ENCODE measurements at regions not wholly inside any gene's neighbourhood (a gene's known extent, or its start where the extent isn't known, plus 50 kb on each side); places are given as distances from the start of the nearest gene placed in this dataset.

DNA sequence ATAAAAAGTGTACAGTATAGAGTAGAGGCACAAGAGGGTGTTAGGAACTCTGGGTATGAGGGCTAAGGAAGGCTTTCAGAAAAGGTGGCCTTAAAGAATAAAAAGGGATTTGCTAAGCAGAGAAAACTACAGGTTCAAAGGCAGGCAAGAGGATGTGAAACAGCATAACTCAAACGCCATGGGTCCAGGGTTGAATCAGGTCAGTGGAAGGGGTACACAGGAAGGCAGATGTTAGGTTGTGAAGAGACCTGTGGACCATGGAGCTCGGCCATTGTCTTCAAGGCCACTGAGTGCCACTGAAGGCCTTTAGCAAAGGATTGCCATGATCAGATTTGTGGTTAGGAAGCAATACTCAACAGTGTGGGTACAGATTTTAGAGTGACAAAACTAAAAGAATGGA is 108.2 kb upstream of the FAM98A start:
- TF ChIP-seq, protein P1, sequence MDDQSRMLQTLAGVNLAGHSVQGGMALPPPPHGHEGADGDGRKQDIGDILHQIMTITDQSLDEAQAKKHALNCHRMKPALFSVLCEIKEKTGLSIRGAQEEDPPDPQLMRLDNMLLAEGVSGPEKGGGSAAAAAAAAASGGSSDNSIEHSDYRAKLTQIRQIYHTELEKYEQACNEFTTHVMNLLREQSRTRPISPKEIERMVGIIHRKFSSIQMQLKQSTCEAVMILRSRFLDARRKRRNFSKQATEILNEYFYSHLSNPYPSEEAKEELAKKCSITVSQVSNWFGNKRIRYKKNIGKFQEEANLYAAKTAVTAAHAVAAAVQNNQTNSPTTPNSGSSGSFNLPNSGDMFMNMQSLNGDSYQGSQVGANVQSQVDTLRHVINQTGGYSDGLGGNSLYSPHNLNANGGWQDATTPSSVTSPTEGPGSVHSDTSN (CRISPR knock-in tag; IDR thresholded peaks at IDR 0.05) = no peak
- TF ChIP-seq ZNF391 (tag by site-specific recombination; IDR thresholded peaks at IDR 0.05; ENCODE audit: borderline replicate concordance, low read depth) (no peak), REPIN1 (tag by site-specific recombination; IDR thresholded peaks at IDR 0.05; ENCODE audit: low read depth) (no peak), ZNF626 (tag by site-specific recombination; IDR thresholded peaks at IDR 0.05) (no peak), ZNF624 (tag by site-specific recombination; IDR thresholded peaks at IDR 0.05) (no peak)
- TF ChIP-seq, protein P2, sequence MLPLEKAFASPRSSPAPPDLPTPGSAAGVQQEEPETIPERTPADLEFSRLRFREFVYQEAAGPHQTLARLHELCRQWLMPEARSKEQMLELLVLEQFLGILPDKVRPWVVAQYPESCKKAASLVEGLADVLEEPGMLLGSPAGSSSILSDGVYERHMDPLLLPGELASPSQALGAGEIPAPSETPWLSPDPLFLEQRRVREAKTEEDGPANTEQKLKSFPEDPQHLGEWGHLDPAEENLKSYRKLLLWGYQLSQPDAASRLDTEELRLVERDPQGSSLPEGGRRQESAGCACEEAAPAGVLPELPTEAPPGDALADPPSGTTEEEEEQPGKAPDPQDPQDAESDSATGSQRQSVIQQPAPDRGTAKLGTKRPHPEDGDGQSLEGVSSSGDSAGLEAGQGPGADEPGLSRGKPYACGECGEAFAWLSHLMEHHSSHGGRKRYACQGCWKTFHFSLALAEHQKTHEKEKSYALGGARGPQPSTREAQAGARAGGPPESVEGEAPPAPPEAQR (tag by site-specific recombination; IDR thresholded peaks at IDR 0.05) = no peak

All from HEK293 (cell line).